Fibroblast of mammary gland (primary cell): ENCODE measurements at regions not wholly inside any gene's neighbourhood (a gene's known extent, or its start where the extent isn't known, plus 50 kb on each side); places are given as distances from the start of the nearest gene placed in this dataset.

Experiments
- DNase-seq: peaks from one replicate; pipeline ENCODE4 v3.0.0-alpha.2; 2010; ENCODE audit warnings: low read depth
- H3K4me3 ChIP-seq: 2 replicates; pipeline ENCODE4 v1.5.1; 2011; ENCODE audit warnings: low read depth, mild to moderate bottlenecking, low read length, moderate library complexity; ENCODE audit not compliant: control insufficient read depth
- CTCF ChIP-seq: conservative IDR thresholded peaks from 2 replicates; pipeline ENCODE4 v1.5.1; 2011; ENCODE audit warnings: low read depth, low read length, inconsistent platforms; ENCODE audit not compliant: control insufficient read depth, insufficient read depth

GRCh38 chr3:176795891-176796290 is 401.4 kb downstream of the TBL1XR1 start:
- no peak overlapping the region for H3K4me3 ChIP-seq
- DNase-seq: no peak
- no peak for TF ChIP-seq CTCF

GRCh38 chr3:176794406-176794805 is 402.9 kb downstream of the TBL1XR1 start:
- DNase-seq: no peak
- no peak for TF ChIP-seq CTCF
- no peak overlapping the region for H3K4me3 ChIP-seq

- no peak for TF ChIP-seq CTCF
- no peak for DNase-seq
- H3K4me3 ChIP-seq: no peak overlapping the region
Measured at GRCh38 chr3:176789947-176790346, 407.3 kb downstream of the TBL1XR1 start.

GRCh38 chr3:176789281-176789705 is 408.0 kb downstream of the TBL1XR1 start:
- no peak for DNase-seq
- no peak overlapping the region for H3K4me3 ChIP-seq
- TF ChIP-seq CTCF: no peak

- no peak for DNase-seq
- H3K4me3 ChIP-seq: no peak overlapping the region
- TF ChIP-seq CTCF: no peak
Measured at GRCh38 chr3:176787506-176787905, 409.8 kb downstream of the TBL1XR1 start.

GRCh38 chr3:176785171-176785570 is 412.1 kb downstream of the TBL1XR1 start:
- TF ChIP-seq CTCF: no peak
- DNase-seq: no peak
- no peak overlapping the region for H3K4me3 ChIP-seq

- TF ChIP-seq CTCF: no peak
- H3K4me3 ChIP-seq: no peak overlapping the region
- no peak for DNase-seq
Measured at GRCh38 chr3:176780766-176781165, 416.5 kb downstream of the TBL1XR1 start.
